ENCODE measurements at regions not wholly inside any gene's neighbourhood (a gene's known extent, or its start where the extent isn't known, plus 50 kb on each side); places are given as distances from the start of the nearest gene placed in this dataset.

DNA sequence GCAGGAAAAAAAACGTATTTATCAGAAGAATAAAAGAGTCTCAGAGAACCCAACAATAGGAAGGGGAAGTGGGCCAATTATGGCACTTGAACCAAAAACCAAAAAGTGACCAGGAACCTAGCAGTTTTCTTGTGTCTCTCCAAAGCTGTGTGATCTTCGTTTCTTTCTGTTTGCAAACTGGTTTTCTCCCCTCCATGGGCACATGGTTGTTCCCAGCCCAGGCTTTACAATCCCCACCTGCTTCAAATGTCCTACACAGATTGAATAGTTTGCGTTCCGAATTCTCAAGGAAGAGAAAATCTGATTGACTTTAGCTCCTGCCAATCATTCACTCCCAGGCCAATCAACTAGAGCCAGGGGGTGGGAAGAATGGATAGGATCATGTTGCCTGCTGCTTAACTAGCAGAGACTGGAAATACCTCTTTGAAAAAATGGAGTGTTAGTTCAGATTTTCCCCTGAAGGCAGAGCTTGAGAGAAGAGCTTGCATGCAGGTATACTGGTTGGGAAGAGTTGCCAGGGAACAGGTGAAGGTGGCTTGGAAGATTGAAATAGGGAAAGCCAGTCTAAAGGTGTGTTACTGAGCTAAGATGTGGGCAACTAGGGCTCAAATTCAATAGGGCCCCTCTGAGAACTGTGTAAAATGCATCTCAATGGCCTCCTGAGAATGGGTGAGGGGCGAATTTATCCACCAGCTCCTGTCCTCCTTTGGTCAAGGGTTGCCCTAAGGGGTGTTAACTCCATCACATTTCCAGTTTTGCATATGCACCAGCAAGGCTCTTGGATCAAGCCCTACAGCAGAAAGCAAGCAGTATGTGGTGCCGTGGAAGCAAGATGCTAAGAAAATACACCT is 106.4 kb upstream of the SRRM4 start:
- DNase-seq = no peak

DNA sequence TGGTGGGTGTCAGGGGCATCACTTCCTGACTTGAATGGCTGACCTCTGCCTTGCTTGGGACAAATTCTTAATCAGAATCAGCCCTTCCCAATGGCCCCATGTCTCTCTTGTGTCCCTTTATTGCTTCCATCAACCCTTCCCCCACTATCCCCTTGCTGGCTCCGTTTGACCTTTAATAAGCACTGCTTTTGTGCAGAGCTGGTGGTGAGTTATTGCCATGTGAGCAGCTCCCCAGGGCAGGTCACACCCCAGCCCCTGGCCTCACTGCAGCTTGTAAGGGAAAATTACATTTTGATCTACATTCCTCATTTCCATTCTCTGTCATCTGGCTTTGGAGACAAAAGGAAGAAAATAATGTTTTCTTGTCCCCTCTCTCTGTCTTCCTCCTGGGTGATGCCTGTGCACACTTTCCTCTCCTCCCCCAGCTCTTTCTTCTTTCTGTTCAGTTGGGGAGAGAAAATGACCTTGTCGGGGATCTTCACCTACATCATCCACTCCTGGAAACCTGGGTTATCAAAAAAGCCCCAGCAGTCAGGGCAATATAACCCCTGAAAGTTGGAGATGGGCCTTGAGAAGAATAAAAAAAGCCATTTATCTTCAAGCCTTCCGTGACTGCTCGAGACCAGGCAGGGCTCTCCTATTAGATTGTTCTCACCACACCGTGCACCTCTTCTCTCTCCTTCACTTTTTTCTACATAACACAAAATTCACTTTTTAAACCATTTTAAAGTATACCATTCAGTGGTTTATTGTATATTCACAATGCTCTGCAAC is 100.4 kb upstream of the SRRM4 start:
- DNase-seq = no peak

DNA sequence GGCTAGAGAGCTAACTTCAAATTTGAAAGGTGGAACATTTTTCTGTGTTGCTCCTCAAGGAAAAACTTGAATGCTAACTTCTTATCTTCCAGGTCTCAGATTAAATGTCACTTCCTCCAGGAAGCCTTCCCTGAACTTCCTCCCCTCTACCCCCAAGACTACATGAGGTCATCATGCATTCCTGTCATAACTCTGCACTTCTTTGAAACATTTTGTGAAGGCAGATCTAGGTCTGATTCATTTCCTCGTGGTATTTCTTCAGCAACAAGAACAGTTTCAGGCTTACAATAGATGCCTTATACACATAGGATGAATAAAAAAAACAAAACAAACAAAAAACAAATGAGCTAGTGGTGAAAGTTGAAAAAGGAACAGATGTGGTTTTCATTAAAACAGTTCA is 97.1 kb upstream of the SRRM4 start:
- no peak for DNase-seq

DNA sequence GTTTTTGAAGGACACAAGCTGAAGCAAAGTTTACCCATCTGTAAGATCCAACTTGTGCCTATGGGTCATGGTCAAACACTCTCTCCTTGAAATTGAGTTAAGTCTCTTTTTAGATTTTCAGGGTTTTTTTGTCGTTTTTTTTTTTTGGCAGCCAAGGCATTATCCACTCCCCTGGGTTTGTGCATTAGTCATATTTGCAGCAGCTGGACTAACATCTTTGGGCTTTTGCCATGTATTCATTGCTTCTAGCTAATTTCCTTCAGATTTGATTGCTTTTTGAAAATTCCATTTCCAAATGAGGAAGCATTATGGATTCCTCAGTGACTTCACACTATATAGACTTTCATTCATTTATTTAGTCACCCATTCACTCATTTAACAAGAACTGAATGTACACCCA is 80.3 kb upstream of the SRRM4 start:
- no peak for DNase-seq

DNA sequence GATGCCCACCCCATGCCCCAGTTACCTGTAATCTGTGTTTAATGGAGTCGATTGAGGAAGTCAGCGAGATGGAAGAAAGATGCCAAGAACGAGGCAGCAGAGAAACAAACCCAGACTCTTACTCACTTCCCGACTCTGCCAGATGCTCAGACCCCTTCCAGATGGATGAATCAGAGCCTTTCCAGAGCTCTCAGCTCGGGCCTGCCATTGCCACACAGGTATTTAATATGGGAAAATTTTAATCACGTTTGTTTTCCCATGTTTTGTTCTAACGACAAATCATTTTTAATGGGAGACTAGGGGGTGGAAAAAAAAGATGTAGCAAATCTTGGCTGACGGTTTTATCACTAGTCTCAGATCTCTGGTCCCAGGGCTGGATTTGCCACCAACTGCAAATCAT is 72.5 kb upstream of the SRRM4 start:
- DNase-seq = no peak

DNA sequence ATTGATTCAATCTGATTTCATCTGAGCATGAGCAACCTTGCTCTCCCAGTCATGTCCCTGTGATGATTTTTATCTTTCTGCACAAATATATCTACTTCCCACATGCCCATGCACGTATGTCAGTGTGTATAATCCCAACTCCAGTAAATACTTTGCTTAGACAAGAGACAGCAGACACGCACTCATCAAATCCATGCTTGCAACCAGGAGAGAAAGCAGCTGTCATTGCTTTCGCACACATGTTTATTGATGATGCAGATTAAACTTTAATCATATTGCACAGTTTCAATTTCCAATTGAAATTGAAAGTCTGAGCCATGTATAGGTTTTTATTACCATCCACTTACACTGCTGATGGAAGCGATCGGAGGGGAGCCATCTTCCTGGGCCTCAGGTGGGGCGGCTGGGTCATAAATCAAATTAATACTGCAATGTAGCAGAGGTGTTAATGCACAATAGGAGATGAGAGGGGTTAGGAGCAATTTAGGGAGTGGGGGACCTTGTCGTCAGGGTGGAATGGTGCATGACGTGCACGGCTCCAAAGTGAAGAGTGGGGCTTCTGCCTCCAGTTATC is 68.6 kb upstream of the SRRM4 start:
- DNase-seq = no peak

DNA sequence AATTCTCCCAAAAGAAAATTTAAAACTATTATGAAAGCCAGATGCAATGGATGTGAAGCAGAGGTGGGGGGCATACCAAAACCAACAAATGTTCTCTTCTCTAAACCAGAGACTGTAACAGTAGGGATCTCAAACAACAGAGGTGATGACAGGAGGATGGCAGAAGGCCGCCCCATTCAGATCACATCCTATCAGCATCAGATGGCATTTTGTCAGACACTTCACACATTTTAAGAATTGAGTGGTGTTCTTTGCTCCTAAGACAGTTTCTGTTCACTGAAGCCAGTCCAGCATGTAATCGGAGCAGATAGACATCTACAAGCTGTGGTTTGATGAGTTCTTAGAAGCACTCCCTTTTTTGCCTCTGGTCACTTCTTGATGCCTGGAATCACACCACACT is 59.6 kb upstream of the SRRM4 start:
- DNase-seq = no peak

DNA sequence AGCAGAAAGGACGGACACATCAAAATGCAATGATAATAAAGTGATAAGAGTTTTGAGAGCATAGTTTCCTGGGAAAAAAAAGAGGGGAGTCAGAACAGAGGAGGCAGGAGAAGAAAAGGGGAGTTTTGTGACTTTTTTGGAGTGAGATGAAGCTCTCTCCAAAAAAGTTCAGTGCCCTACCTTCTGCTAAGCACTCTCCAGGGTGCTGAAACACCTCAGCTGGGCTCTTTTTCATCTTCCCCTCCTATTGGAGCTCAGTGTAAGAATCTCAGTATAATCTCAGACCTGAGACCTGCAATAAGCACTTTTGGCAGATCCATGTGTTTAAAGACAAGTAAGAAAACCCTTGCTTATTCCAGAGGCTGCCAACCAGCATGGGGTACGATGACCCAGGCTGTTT is 58.9 kb upstream of the SRRM4 start:
- DNase-seq = no peak

DNA sequence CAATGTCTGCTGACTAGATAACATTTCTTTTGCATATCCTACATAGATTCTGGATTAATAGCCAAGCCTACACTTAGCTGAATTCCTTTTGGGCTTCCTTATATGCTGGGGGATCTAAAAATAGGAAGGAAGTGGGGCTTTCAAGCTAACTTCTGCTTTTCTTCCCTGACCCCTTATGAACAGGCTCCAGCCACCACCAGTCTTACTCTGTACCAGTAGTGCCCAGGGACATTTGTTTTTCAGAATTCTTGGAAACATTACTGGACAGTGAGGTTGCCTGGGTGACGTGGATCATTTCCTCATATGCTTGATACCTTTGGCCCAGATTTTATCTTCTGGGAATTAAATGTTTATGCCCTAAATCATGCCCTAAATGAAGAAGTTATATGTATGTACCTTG is 55.9 kb upstream of the SRRM4 start:
- DNase-seq = no peak

DNA sequence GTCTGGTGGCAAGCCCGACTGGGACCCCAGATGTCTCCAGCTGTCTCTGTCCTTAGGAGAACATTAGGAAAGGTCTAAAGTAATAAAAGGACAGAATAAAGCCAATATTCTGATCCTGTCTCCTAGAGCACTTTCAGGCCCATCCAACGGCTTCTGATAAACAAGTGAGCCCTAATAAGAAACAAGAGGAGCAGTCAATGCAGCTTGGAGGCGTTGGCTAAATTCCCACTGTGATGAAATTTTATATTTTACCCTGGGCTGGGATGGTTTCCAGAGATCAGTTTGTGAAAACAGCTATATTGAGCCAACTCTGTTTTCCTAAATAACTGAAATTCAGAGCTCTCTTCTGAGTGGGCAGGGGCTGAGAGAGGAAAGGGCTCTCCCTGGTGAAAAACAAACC is 55.5 kb upstream of the SRRM4 start:
- no peak for DNase-seq
